NCI-H128 (cell line): ENCODE measurements at regions not wholly inside any gene's neighbourhood (a gene's known extent, or its start where the extent isn't known, plus 50 kb on each side); places are given as distances from the start of the nearest gene placed in this dataset.

Experiments
- DNase-seq: peaks from one replicate; lab custom pipeline; 2025; ENCODE audit not compliant: unreplicated experiment; lab: John Stamatoyannopoulos, UW

GRCh38 chr9:82299870-82300269, 311.3 kb downstream of the SPATA31D1 start:
- no peak for DNase-seq

DNA sequence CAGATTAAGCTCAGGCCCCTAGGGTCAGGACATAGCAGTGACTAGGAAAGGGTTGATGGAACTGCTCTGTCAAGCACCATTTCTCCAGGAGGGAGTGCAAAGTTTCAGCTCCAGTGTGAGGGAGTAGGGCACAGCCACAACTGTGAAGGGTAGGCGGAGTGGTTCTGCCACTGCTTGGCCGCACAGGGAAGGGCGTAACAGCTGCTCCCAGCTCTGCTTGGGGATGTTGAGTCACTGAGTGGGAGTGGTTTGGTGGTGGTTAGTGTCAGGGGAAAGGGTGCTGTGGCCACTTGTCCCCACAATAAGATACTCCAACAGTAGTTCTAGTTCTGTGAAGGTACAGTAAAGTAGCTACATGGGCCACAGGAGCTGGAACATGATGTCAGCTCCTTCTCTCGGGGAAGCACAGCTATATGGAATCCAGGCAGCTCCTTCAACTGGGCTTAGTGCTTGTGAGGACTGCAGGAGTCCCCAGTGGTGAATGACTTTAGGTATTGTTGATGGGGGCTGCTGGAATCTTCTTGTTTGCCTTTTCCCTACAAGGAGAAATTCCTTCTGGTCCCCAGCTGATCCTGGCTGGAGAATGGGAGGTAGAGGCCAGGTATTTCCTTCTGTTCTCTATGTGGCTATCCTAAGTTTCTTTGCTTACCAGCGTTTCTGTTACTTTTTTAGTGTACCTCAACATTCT, 314.5 kb downstream of the SPATA31D1 start:
- no peak for DNase-seq

GRCh38 chr9:82308836-82309235, 320.3 kb downstream of the SPATA31D1 start:
- no peak for DNase-seq

GRCh38 chr9:82313697-82314096, 325.1 kb downstream of the SPATA31D1 start:
- no peak for DNase-seq

- no peak for DNase-seq
Measured at GRCh38 chr9:82320566-82320965, 332.0 kb downstream of the SPATA31D1 start.

- no peak for DNase-seq
Measured at GRCh38 chr9:82325907-82326306, 337.3 kb downstream of the SPATA31D1 start.

DNA sequence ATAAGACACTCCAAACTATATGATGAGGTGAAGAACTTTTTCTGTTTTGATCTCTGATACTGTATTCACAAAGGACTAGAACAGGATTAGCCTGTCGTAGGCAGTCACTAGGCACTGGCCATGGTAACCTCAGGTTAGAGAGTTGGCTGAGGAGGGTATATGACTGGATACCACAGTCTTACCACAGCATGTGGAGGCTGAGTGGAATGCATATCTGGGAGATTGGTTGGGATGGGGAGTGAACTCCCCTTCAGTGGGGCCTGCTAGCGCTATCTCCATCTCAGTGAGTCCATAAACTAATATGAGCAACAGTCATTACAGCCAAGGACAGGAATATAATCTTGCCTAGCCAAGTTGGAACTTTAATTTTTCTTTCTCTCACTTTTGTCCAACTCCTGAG, 339.1 kb downstream of the SPATA31D1 start:
- DNase-seq: no peak

DNA sequence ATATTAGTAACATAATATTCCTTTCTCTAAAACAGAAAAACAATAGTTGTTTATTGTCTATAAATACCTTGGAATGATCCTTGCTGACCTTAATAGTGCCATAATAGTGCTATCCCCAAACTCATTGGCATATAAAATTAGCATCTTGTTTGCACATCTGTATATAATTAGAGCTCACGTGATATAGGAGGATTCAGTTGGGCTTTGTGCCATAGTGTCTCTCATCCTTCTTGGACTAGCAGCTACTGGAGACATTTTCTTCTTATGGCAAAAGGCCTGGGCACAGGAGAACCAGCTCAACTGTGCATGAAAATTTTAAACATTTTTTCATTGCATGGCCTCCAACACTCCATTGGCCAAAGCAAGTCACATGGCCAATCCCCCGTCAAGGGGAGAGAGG, 342.5 kb downstream of the SPATA31D1 start:
- no peak for DNase-seq

DNA sequence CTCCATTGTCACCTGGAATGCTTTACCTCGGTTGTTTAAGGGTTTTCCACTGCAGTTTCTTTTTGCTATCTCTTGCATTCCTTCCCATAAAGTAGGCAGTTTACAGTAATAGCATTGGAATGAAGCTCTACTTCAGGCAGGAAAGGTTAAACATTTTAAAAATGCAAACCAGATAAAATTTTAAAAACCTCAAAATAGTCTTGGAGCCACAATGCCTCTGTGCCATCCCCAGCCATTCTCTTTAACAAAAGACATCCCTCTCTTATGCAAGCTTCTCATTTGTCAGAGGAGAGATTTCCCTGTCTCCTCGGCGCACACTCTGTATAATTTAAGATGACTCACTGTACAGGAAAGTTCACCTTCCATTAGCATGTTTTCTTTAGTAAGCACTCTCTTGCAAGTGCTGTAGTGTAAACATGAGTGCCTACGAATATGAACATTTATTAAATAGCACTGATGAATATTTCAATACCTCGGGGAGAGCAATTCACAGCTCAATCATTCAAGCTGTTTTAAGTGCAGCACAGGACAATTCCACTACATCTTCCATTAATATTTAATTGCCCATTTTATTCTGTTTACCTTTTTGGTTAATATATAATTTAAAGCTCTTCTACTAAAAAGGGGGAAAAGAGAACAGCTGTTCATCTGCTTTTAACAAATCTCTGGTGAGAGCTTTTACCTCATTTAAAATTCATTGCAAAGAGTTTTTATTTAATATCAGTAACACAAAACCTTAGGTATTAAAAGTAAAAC, 343.6 kb downstream of the SPATA31D1 start:
- DNase-seq: peak; percentile 38

- DNase-seq: peak; percentile 38
Measured at GRCh38 chr9:82332774-82333152, 344.2 kb downstream of the SPATA31D1 start.

DNA sequence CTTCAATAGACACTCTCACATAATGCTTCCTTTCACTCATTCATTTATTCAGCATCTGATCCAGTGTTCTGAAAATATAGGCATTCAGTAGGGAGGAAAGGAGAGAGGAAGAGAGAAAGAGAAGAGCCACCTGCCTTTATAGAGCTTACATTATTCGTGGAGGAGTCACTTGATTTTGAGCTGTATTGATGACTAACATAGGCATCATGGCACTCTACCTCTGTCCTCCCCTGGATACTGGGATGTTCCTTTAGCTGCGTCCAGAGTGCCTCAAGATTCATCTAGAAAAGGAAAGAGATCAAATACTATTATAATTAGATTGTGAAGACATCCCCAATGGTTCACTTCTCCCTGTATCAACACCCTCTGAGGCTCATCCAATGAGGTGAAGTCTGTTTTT, 345.1 kb downstream of the SPATA31D1 start:
- no peak for DNase-seq

DNA sequence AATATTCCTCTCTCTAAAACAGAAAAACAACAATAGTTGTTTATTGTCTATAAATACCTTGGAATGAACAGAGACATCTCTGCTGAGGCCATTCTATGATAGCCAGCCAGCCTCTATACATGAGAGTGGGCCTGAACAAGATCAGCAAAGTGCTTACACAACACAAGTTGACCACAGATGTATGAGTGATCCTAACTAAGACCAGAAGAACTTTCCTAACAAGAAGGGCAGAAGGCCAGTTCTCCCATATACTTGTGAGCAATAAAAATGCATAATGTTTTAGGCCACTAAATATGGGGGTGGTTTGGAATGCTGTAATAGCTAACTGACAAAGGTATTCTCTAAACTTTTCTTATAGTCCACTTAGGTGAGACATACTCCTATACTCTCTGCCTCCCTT, 345.7 kb downstream of the SPATA31D1 start:
- DNase-seq: no peak

DNA sequence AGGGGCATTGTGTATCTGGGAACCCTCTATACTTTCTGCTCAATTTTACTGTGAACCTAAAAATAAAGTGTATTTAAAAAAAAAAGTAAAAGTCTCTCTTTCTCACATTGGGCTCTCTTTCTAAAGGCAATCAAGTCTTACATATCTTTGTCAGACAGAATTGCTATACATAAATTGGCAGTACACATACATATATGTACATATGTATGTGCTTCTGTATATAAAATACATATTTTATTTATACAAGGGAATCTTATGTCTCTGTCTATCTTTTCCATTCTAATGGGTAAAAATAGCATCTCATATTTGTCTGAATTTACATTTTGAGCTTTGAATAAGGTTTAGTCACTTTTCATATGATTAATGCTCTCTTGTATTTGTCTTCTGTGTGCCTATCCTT, 348.8 kb downstream of the SPATA31D1 start:
- DNase-seq: no peak

DNA sequence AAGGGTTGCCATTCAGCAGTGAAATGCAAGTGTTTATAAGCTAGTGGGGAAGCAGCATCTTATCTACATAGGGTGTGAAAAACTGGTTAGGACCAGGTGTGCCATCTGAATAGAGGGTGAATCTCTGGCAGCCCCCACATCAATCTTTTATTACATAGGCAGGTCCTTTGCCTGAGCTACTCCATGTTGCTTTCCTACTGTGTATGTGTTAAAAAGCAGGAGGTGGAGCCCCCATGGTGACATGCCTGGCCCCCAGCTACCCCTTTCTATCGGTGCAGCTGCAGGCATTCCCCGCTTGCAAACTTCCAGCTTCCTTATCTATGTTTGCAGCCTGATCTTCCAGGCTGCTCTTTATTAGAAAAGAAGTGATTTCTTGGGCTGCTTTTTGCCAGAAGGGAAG, 353.5 kb downstream of the SPATA31D1 start:
- no peak for DNase-seq

GRCh38 chr9:82346040-82346439, 357.5 kb downstream of the SPATA31D1 start:
- no peak for DNase-seq

- DNase-seq: no peak
Measured at GRCh38 chr9:82353631-82354278, 365.2 kb downstream of the SPATA31D1 start.

DNA sequence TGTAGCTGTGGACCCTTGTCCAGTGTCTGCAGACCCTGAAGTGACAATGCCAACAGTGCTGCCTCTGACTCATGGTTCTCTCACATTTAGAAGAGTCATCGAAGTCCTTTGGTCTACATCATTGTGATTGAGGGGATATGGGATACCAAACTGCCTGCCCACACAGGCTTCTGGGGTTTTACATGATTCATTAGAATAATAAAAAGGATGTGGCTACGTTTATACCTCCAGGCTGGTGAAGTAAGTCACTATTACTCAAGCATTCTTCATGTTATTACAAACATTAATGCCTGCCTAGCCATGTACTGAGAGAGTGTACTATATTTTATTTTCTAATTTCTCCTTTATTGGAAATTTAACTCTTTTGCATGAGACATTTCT, 365.7 kb downstream of the SPATA31D1 start:
- DNase-seq: no peak

DNA sequence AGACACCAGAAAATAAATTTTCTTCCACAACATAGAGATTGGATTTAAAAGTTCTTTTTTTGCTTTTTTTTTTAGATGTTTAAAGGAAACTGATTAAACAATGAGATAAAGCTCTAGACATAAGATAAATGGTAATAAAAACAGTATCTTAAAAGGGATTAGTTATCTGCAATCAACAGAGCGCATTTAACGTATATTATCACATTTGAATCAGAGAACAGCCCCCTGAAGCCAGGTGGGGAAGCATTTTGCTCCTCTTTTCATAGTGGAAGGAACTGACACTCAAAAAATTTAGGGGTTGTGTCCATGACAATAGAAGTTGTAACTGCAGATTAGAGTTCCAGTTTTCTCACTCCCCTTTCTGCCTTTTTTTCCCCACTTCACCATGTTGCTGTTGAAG, 367.6 kb downstream of the SPATA31D1 start:
- no peak for DNase-seq

DNA sequence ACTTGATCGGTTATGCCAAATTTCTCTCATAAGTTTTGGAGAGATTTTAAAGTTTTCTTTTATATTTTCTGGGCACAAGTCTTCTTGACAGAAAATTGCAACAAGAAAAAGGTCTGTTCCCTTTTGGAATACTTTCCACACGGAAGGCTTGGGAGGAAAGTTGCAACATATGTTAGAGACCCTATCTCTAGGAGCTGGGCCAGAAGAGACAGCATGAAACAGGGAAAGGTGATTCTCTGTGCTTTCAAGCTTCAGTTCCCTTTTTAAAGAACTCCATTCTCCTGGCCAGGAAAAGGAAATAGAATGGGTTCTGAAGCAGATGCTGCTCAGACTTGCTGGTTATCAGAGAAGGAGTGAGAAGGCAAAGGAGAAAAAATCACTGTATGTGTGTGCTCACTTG, 368.3 kb downstream of the SPATA31D1 start:
- no peak for DNase-seq

DNA sequence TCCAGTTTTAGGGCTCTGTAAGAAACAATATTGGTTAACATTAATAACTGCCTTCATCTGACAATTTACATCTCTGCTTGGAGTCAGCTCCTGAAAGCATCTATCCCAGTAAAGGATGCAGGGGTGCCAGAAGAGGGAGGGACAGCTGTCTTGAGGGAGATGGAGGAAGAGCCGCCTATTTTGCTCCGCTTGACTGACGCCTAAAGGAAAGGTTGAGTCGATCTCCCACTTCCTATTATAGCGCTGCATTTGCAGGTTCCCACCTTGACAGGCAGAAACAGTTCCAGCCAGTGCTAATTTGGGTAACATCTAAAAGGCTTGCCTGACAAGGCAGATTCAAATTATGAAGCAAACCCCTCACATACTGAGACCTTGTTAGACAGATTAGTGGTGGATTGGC, 374.6 kb downstream of the SPATA31D1 start:
- no peak for DNase-seq

GRCh38 chr9:82363682-82364081, 375.1 kb downstream of the SPATA31D1 start:
- DNase-seq: no peak

DNA sequence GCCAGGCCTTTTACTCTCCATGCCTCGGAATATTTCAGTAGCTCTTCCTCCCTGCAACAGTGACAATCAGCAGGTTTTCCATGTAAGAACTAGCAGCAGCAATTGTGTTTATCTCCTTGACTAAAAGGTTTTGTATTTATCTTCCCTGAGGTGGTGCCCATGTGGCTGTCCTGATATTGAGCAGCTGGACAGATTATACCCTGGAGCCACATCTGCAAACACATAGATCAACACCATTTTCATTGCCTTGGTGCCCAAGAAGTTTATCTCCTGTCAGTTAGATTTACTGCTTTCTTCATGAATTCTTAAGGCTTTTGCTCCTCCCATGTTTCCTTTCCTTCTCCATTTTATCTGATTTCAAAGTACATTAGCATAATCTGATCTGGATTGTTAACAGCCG, 378.4 kb downstream of the SPATA31D1 start:
- DNase-seq: no peak
